SK-N-SH (cell line): ENCODE measurements at regions not wholly inside any gene's neighbourhood (a gene's known extent, or its start where the extent isn't known, plus 50 kb on each side); places are given as distances from the start of the nearest gene placed in this dataset.

Experiments
- CTCF ChIA-PET: fragments of 300-600, 350-600 bp; formaldehyde crosslinking; extraction: SDS; loops from one replicate; lab custom pipeline; 2021; lab: Yijun Ruan, JAX
- POLR2A ChIA-PET: fragments of 350-600 bp; sonication (Branson Sonifier 250); formaldehyde crosslinking; extraction: SDS; loops from one replicate; lab custom pipeline; 2020; ENCODE audit warnings: antibody characterized with exemption, inconsistent platforms; lab: Yijun Ruan, JAX
- DNase-seq: peaks from one replicate; pipeline ENCODE4 v3.0.0; 2012
- H2AFZ ChIP-seq: fragments of 200-600 bp; sonication (generic); 2 replicates; pipeline ENCODE4 v1.8.1; 2016; ENCODE audit warnings: antibody characterized with exemption, mild to moderate bottlenecking, low read depth
- H3F3A ChIP-seq: fragments of 200-600 bp; sonication (generic); replicated peaks from 2 replicates; pipeline ENCODE3; 2016; ENCODE audit warnings: antibody characterized with exemption, mild to moderate bottlenecking; ENCODE audit not compliant: insufficient read depth
- H3K27ac ChIP-seq, 2 experiments: fragments of 200-500 bp in 1 of 2; fragments of 200-600 bp in 1 of 2; sonication (Bioruptor generic) in 1 of 2; sonication (generic), shearing (Covaris generic) in 1 of 2; 2 replicates each; pipeline versions ENCODE4 v1.5.1 to v1.6.1; 2014 to 2016; ENCODE audit warnings: low read depth in 2 of 2, inconsistent platforms in 1 of 2, low read length in 1 of 2, mild to moderate bottlenecking in 1 of 2, mixed read lengths in 1 of 2
- H3K27me3 ChIP-seq: fragments of 200-600 bp; sonication (generic), shearing (Covaris generic); 2 replicates; pipeline ENCODE4 v1.6.1; 2016; ENCODE audit warnings: mixed run types; ENCODE audit not compliant: insufficient read depth
- H3K36me3 ChIP-seq, 2 experiments: fragments of 200-500 bp in 1 of 2; fragments of 200-600 bp in 1 of 2; sonication (Bioruptor generic) in 1 of 2; sonication (generic) in 1 of 2; replicated peaks in 1 of 2; 2 replicates each; pipeline versions ENCODE3 to v1.5.1; 2014 to 2016; ENCODE audit warnings: low read length in 1 of 2, mild to moderate bottlenecking in 1 of 2; ENCODE audit not compliant: insufficient read depth in 2 of 2, control insufficient read depth in 1 of 2
- H3K4me1 ChIP-seq, 2 experiments: fragments of 200-500 bp in 1 of 2; fragments of 200-600 bp in 1 of 2; sonication (Bioruptor generic) in 1 of 2; sonication (generic), shearing (Covaris generic) in 1 of 2; 2 replicates each; pipeline versions ENCODE4 v1.5.1 to v1.6.1; 2014 to 2016; ENCODE audit warnings: low read depth in 1 of 2, low read length in 1 of 2, mixed run types in 1 of 2; ENCODE audit not compliant: insufficient read depth in 2 of 2, control insufficient read depth in 1 of 2
- H3K4me2 ChIP-seq: fragments of 200-600 bp; sonication (generic), shearing (Covaris generic); 2 replicates; pipeline ENCODE4 v1.6.1; 2017; ENCODE audit warnings: mixed run types
- H3K4me3 ChIP-seq, 2 experiments: fragments of 200-500 bp in 1 of 2; fragments of 200-600 bp in 1 of 2; sonication (Bioruptor generic) in 1 of 2; sonication (generic), shearing (Covaris generic) in 1 of 2; 2 replicates each; pipeline versions ENCODE4 v1.5.1 to v1.8.1; 2014 to 2016; ENCODE audit warnings: low read depth in 2 of 2, inconsistent platforms in 1 of 2, low read length in 1 of 2, mild to moderate bottlenecking in 1 of 2, mixed read lengths in 1 of 2, moderate library complexity in 1 of 2
- H3K79me2 ChIP-seq: fragments of 200-600 bp; sonication (generic); 2 replicates; pipeline ENCODE4 v1.8.1; 2017; ENCODE audit warnings: mild to moderate bottlenecking; ENCODE audit not compliant: insufficient read depth
- H3K9ac ChIP-seq: fragments of 200-600 bp; sonication (generic); 2 replicates; pipeline ENCODE4 v1.6.1; 2017; ENCODE audit warnings: mixed run types
- H3K9me2 ChIP-seq: fragments of 200-600 bp; sonication (generic); 2 replicates; pipeline ENCODE4 v1.6.1; 2017; ENCODE audit warnings: mixed run types
- H3K9me3 ChIP-seq: fragments of 200-600 bp; sonication (generic); 2 replicates; pipeline ENCODE4 v1.6.1; 2017; ENCODE audit warnings: mixed run types, mild to moderate bottlenecking, moderate library complexity
- H4K20me1 ChIP-seq: fragments of 200-600 bp; sonication (generic); 2 replicates; pipeline ENCODE4 v1.6.1; 2017; ENCODE audit warnings: mild to moderate bottlenecking, mixed run types; ENCODE audit not compliant: insufficient read depth
- CHD2 ChIP-seq: fragments of 150-350 bp; IDR thresholded peaks from 2 replicates; pipeline ENCODE4 v1.6.1; 2018; ENCODE audit warnings: low read length; ENCODE audit not compliant: partially characterized antibody
- ELF1 ChIP-seq: IDR thresholded peaks from 2 replicates; pipeline ENCODE4 v1.4.0; 2012
- EZH2phosphoT487 ChIP-seq: fragments of 200-600 bp; sonication (generic); IDR thresholded peaks from 2 replicates; pipeline ENCODE4 v1.6.1; 2017; ENCODE audit warnings: low read depth, mixed run types, mild to moderate bottlenecking, antibody characterized with exemption, moderate library complexity, borderline replicate concordance
- FOSL2 ChIP-seq: IDR thresholded peaks from 2 replicates; pipeline ENCODE4 v1.4.0; 2012; ENCODE audit warnings: low read depth, mild to moderate bottlenecking, moderate library complexity, borderline replicate concordance
- FOXM1 ChIP-seq: IDR thresholded peaks from 2 replicates; pipeline ENCODE4 v1.4.0; 2012; ENCODE audit warnings: low read depth, mild to moderate bottlenecking
- GATA2 ChIP-seq: sonication (generic); formaldehyde crosslinking; IDR thresholded peaks from 2 replicates; pipeline ENCODE4 v1.5.0; 2020; ENCODE audit warnings: mild to moderate bottlenecking, missing genetic modification reagents
- MXI1 ChIP-seq: IDR thresholded peaks from 2 replicates; pipeline ENCODE4 v1.6.1; 2012; ENCODE audit warnings: mild to moderate bottlenecking, low read depth, low read length, improper control_type of control experiment
- NFIC ChIP-seq: IDR thresholded peaks from 2 replicates; pipeline ENCODE4 v1.4.0; 2012; ENCODE audit warnings: borderline replicate concordance
- POLR2AphosphoS5 ChIP-seq: IDR thresholded peaks from 2 replicates; pipeline ENCODE4 v1.6.1; 2012; ENCODE audit warnings: low read depth, low read length
- RAD21 ChIP-seq: IDR thresholded peaks from 2 replicates; pipeline ENCODE4 v1.6.1; 2012; ENCODE audit warnings: mild to moderate bottlenecking, low read length
- RFX5 ChIP-seq: IDR thresholded peaks from 2 replicates; pipeline ENCODE4 v1.6.1; 2012; ENCODE audit warnings: mild to moderate bottlenecking, improper control_type of control experiment, low read length
- RXRA ChIP-seq: IDR thresholded peaks from 2 replicates; pipeline ENCODE4 v1.4.0; 2012; ENCODE audit warnings: low read depth, mild to moderate bottlenecking, borderline replicate concordance
- SIN3A ChIP-seq: IDR thresholded peaks from 2 replicates; pipeline ENCODE4 v1.6.1; 2012; ENCODE audit warnings: low read depth, mild to moderate bottlenecking, low read length, moderate library complexity, borderline replicate concordance
- TAF1 ChIP-seq: IDR thresholded peaks from 2 replicates; pipeline ENCODE4 v1.6.1; 2012; ENCODE audit warnings: low read depth, mild to moderate bottlenecking, low read length, moderate library complexity, borderline replicate concordance
- TEAD4 ChIP-seq: IDR thresholded peaks from 2 replicates; pipeline ENCODE4 v1.4.0; 2012; ENCODE audit warnings: mild to moderate bottlenecking, borderline replicate concordance; ENCODE audit not compliant: insufficient read depth
- WGBS: methylation state at CpG from one replicate; pipeline ENCODE4 v1.1.6; 2017; ENCODE audit warnings: low lambda C conversion rate; 5-methylcytosine and 5-hydroxymethylcytosine counted together
- TF ChIP-seq, protein P1 (sequence below): fragments of 200-600 bp; sonication (generic); IDR thresholded peaks from 2 replicates; pipeline ENCODE4 v1.6.1; 2017; ENCODE audit warnings: antibody characterized with exemption, mild to moderate bottlenecking, moderate library complexity
- TF ChIP-seq, protein P2 (sequence below): IDR thresholded peaks from 2 replicates; pipeline ENCODE4 v1.4.0; 2012; ENCODE audit warnings: low read depth, borderline replicate concordance

DNA sequence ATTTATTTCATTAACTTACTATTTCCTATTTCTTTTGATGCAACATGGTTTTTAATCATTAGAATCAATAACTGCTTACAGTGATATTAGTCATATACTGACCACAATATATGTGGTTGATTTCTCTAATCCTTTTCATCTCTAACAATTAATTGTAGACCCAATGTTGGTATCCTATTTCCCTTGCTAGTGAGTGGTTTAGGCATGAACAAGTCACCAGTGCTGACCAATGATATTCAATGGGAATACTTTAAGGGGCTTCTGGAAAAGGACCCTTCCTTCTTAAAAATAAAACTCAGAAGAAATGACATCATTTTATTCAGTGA is 672.4 kb upstream of the GRAMD2B start (continued):
- TF ChIP-seq FOXM1 (no peak), SIN3A (no peak), POLR2AphosphoS5 (no peak), RFX5 (no peak), RXRA (no peak), GATA2 (CRISPR knock-in tag) (no peak)

DNA sequence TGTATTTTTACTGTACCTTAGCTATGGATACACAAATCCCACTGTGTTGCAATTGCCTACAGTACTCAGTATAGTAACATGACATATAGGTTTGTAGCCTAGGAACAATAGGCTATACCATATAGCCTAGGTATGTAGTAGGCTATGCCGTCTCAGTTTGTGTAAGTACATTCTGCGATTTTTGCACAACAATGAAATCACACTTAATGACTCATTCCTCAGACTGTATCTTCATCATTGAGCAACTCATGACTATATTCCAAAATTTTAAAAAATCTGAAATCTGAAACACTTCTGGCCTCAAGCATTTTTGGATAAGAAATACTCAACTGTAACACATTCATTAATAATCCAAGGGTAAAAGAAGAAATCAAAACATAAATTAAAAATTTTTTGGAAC is 666.8 kb upstream of the GRAMD2B start:
- Histone ChIP-seq H3K9ac (no peak overlapping the region), H3K9me3 (0 out of 2 replicates have a peak, but pooled peaks cover 3% of the 10 kb centered on the region), H3K4me3 (no peak overlapping the region), H3F3A (no peaks in the 10 kb centered on the region), H3K36me3 (no peaks in the 10 kb centered on the region), H3K4me1 (no peaks in the 10 kb centered on the region), H3K27ac (no peak overlapping the region), H3K79me2 (no peaks in the 10 kb centered on the region), H3K4me2 (no peak overlapping the region), H3K9me2 (no peaks in the 10 kb centered on the region), H3K27me3 (no peaks in the 10 kb centered on the region), H4K20me1 (no peaks in the 10 kb centered on the region), H2AFZ (no peak overlapping the region)
- DNase-seq = no peak
- 97% methylated on average over 2 of the region's 2 CpGs for WGBS
- CTCF ChIA-PET = no interaction called here
- TF ChIP-seq SIN3A = no peak
- no peak for TF ChIP-seq TEAD4
- no peak for TF ChIP-seq RAD21
- no peak for TF ChIP-seq TAF1
- no peak for TF ChIP-seq POLR2AphosphoS5
- no peak for TF ChIP-seq FOXM1
- no peak for TF ChIP-seq CHD2
- TF ChIP-seq, protein P1, sequence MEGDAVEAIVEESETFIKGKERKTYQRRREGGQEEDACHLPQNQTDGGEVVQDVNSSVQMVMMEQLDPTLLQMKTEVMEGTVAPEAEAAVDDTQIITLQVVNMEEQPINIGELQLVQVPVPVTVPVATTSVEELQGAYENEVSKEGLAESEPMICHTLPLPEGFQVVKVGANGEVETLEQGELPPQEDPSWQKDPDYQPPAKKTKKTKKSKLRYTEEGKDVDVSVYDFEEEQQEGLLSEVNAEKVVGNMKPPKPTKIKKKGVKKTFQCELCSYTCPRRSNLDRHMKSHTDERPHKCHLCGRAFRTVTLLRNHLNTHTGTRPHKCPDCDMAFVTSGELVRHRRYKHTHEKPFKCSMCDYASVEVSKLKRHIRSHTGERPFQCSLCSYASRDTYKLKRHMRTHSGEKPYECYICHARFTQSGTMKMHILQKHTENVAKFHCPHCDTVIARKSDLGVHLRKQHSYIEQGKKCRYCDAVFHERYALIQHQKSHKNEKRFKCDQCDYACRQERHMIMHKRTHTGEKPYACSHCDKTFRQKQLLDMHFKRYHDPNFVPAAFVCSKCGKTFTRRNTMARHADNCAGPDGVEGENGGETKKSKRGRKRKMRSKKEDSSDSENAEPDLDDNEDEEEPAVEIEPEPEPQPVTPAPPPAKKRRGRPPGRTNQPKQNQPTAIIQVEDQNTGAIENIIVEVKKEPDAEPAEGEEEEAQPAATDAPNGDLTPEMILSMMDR = no peak
- no peak for TF ChIP-seq FOSL2
- POLR2A ChIA-PET = no interaction called here

DNA sequence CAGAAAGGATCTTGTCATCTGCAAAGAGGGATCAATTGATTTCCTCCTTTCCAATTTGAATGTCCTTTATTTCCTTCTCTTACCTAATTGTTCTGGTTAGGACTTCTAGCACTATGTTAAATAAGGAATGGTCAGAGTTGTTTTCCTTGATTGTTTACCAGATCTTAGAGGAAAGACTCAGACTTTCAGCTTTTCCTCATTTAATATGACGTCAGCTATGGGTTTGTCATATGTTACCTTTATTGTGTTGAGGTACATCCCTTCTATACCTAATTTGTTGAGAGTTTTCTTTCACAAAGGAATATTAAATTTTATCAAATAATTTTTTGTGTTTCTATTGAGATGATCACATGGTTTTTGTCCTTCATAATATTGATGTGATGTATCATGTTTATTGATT is 656.5 kb upstream of the GRAMD2B start:
- Histone ChIP-seq H2AFZ (no peak overlapping the region), H3K27me3 (no peaks in the 10 kb centered on the region), H3F3A (no peaks in the 10 kb centered on the region), H3K9me2 (no peaks in the 10 kb centered on the region), H3K4me1 (no peaks in the 10 kb centered on the region), H4K20me1 (no peaks in the 10 kb centered on the region), H3K79me2 (no peaks in the 10 kb centered on the region), H3K36me3 (no peaks in the 10 kb centered on the region), H3K4me2 (no peak overlapping the region), H3K9me3 (no peaks in the 10 kb centered on the region), H3K27ac (no peak overlapping the region), H3K4me3 (no peak overlapping the region), H3K9ac (no peak overlapping the region)
- no peak for DNase-seq
- ChIA-PET POLR2A (no interaction called here), CTCF (no interaction called here)
- 68% methylated on average over 1 of the region's 1 CpG for WGBS
- TF ChIP-seq FOXM1 = no peak
- TF ChIP-seq EZH2phosphoT487 = no peak
- no peak for TF ChIP-seq ELF1
- no peak for TF ChIP-seq NFIC
- TF ChIP-seq, protein P2, sequence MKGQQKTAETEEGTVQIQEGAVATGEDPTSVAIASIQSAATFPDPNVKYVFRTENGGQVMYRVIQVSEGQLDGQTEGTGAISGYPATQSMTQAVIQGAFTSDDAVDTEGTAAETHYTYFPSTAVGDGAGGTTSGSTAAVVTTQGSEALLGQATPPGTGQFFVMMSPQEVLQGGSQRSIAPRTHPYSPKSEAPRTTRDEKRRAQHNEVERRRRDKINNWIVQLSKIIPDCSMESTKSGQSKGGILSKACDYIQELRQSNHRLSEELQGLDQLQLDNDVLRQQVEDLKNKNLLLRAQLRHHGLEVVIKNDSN = no peak
- no peak for TF ChIP-seq MXI1
